ENCODE measurements at regions not wholly inside any gene's neighbourhood (a gene's known extent, or its start where the extent isn't known, plus 50 kb on each side); places are given as distances from the start of the nearest gene placed in this dataset.

GRCh38 chr3:194787650-194788049 is 102.0 kb downstream of the FAM43A start:
- Histone ChIP-seq H3K9ac (ENCODE audit: low read length) (no peak overlapping the region), H3K27me3 (ENCODE audit: control insufficient read depth in 1 of 2, insufficient read depth in 2 of 2, low read length in 2 of 2) (no peaks in the 10 kb centered on the region), H3K4me3 (ENCODE audit: low read depth in 1 of 2, low read length in 2 of 2) (no peak overlapping the region), H3K4me1 (ENCODE audit: insufficient read depth, low read length) (no peaks in the 10 kb centered on the region), H3K36me3 (ENCODE audit: insufficient read depth, low read length) (no peaks in the 10 kb centered on the region), H3K27ac (ENCODE audit: low read depth, low read length) (no peak overlapping the region), H3K9me3 (ENCODE audit: low read length) (no peaks in the 10 kb centered on the region)

- Histone ChIP-seq H3K4me1 (ENCODE audit: insufficient read depth, low read length) (no peaks in the 10 kb centered on the region), H3K27me3 (ENCODE audit: control insufficient read depth in 1 of 2, insufficient read depth in 2 of 2, low read length in 2 of 2) (no peaks in the 10 kb centered on the region), H3K27ac (ENCODE audit: low read depth, low read length) (no peak overlapping the region), H3K9me3 (ENCODE audit: low read length) (peaks cover 4% of the 10 kb centered on the region), H3K4me3 (ENCODE audit: low read depth in 1 of 2, low read length in 2 of 2) (no peak overlapping the region), H3K9ac (ENCODE audit: low read length) (no peak overlapping the region), H3K36me3 (ENCODE audit: insufficient read depth, low read length) (no peaks in the 10 kb centered on the region)
Observed at GRCh38 chr3:194792368-194792767, 106.7 kb downstream of the FAM43A start.

GRCh38 chr3:194797555-194798250 is 112.0 kb downstream of the FAM43A start:
- H3K4me1 ChIP-seq (ENCODE audit: insufficient read depth, low read length), result no peaks in the 10 kb centered on the region
- H3K9ac ChIP-seq (ENCODE audit: low read length), result no peak overlapping the region
- H3K4me3 ChIP-seq (ENCODE audit: low read depth in 1 of 2, low read length in 2 of 2), result no peak overlapping the region
- H3K9me3 ChIP-seq (ENCODE audit: low read length), result peaks cover 4% of the 10 kb centered on the region
- no peaks in the 10 kb centered on the region for H3K36me3 ChIP-seq (ENCODE audit: insufficient read depth, low read length)
- no peak overlapping the region for H3K27ac ChIP-seq (ENCODE audit: low read depth, low read length)
- H3K27me3 ChIP-seq (ENCODE audit: control insufficient read depth in 1 of 2, insufficient read depth in 2 of 2, low read length in 2 of 2), result no peaks in the 10 kb centered on the region

GRCh38 chr3:194798486-194798885 is 112.8 kb downstream of the FAM43A start:
- Histone ChIP-seq H3K9ac (ENCODE audit: low read length) (no peak overlapping the region), H3K9me3 (ENCODE audit: low read length) (peaks cover 4% of the 10 kb centered on the region), H3K27me3 (ENCODE audit: control insufficient read depth in 1 of 2, insufficient read depth in 2 of 2, low read length in 2 of 2) (no peaks in the 10 kb centered on the region), H3K4me3 (ENCODE audit: low read depth in 1 of 2, low read length in 2 of 2) (no peak overlapping the region), H3K27ac (ENCODE audit: low read depth, low read length) (no peak overlapping the region), H3K4me1 (ENCODE audit: insufficient read depth, low read length) (no peaks in the 10 kb centered on the region), H3K36me3 (ENCODE audit: insufficient read depth, low read length) (no peaks in the 10 kb centered on the region)

- H3K4me3 ChIP-seq (ENCODE audit: low read depth in 1 of 2, low read length in 2 of 2), result no peak overlapping the region
- no peaks in the 10 kb centered on the region for H3K27me3 ChIP-seq (ENCODE audit: control insufficient read depth in 1 of 2, insufficient read depth in 2 of 2, low read length in 2 of 2)
- peaks cover 4% of the 10 kb centered on the region for H3K9me3 ChIP-seq (ENCODE audit: low read length)
- H3K4me1 ChIP-seq (ENCODE audit: insufficient read depth, low read length), result no peaks in the 10 kb centered on the region
- no peaks in the 10 kb centered on the region for H3K36me3 ChIP-seq (ENCODE audit: insufficient read depth, low read length)
- no peak overlapping the region for H3K27ac ChIP-seq (ENCODE audit: low read depth, low read length)
- H3K9ac ChIP-seq (ENCODE audit: low read length), result no peak overlapping the region
Observed at GRCh38 chr3:194800002-194800401, 114.3 kb downstream of the FAM43A start.

- H3K4me3 ChIP-seq (ENCODE audit: low read depth in 1 of 2, low read length in 2 of 2), result no peak overlapping the region
- no peak overlapping the region for H3K9ac ChIP-seq (ENCODE audit: low read length)
Observed at GRCh38 chr3:194801461-194802432, 116.1 kb downstream of the FAM43A start.

GRCh38 chr3:194804796-194805195 is 119.1 kb downstream of the FAM43A start:
- no peaks in the 10 kb centered on the region for H3K4me1 ChIP-seq (ENCODE audit: insufficient read depth, low read length)
- no peaks in the 10 kb centered on the region for H3K36me3 ChIP-seq (ENCODE audit: insufficient read depth, low read length)
- no peak overlapping the region for H3K9ac ChIP-seq (ENCODE audit: low read length)
- H3K4me3 ChIP-seq (ENCODE audit: low read depth in 1 of 2, low read length in 2 of 2), result no peak overlapping the region
- H3K27me3 ChIP-seq (ENCODE audit: control insufficient read depth in 1 of 2, insufficient read depth in 2 of 2, low read length in 2 of 2), result no peaks in the 10 kb centered on the region
- H3K27ac ChIP-seq (ENCODE audit: low read depth, low read length), result no peak overlapping the region
- H3K9me3 ChIP-seq (ENCODE audit: low read length), result no peaks in the 10 kb centered on the region

More at GRCh38 chr3:194801461-194802432, 116.1 kb downstream of the FAM43A start:
- no peaks in the 10 kb centered on the region for H3K36me3 ChIP-seq (ENCODE audit: insufficient read depth, low read length)
- H3K27me3 ChIP-seq (ENCODE audit: control insufficient read depth in 1 of 2, insufficient read depth in 2 of 2, low read length in 2 of 2), result no peaks in the 10 kb centered on the region
- H3K27ac ChIP-seq (ENCODE audit: low read depth, low read length), result no peak overlapping the region
- H3K9me3 ChIP-seq (ENCODE audit: low read length), result no peaks in the 10 kb centered on the region
- no peaks in the 10 kb centered on the region for H3K4me1 ChIP-seq (ENCODE audit: insufficient read depth, low read length)

- Histone ChIP-seq H3K27ac (ENCODE audit: low read depth, low read length) (no peak overlapping the region), H3K4me3 (ENCODE audit: low read depth in 1 of 2, low read length in 2 of 2) (no peak overlapping the region), H3K9me3 (ENCODE audit: low read length) (no peaks in the 10 kb centered on the region), H3K9ac (ENCODE audit: low read length) (no peak overlapping the region), H3K36me3 (ENCODE audit: insufficient read depth, low read length) (no peaks in the 10 kb centered on the region), H3K4me1 (ENCODE audit: insufficient read depth, low read length) (no peaks in the 10 kb centered on the region), H3K27me3 (ENCODE audit: control insufficient read depth in 1 of 2, insufficient read depth in 2 of 2, low read length in 2 of 2) (no peaks in the 10 kb centered on the region)
Observed at GRCh38 chr3:194805546-194805945, 119.9 kb downstream of the FAM43A start.

GRCh38 chr3:194806991-194807630 is 121.4 kb downstream of the FAM43A start:
- H3K9me3 ChIP-seq (ENCODE audit: low read length), result no peaks in the 10 kb centered on the region
- H3K36me3 ChIP-seq (ENCODE audit: insufficient read depth, low read length), result no peaks in the 10 kb centered on the region
- H3K27me3 ChIP-seq (ENCODE audit: control insufficient read depth in 1 of 2, insufficient read depth in 2 of 2, low read length in 2 of 2), result no peaks in the 10 kb centered on the region
- H3K4me1 ChIP-seq (ENCODE audit: insufficient read depth, low read length), result no peaks in the 10 kb centered on the region
- no peak overlapping the region for H3K9ac ChIP-seq (ENCODE audit: low read length)
- no peak overlapping the region for H3K27ac ChIP-seq (ENCODE audit: low read depth, low read length)
- no peak overlapping the region for H3K4me3 ChIP-seq (ENCODE audit: low read depth in 1 of 2, low read length in 2 of 2)

- no peak overlapping the region for H3K27ac ChIP-seq (ENCODE audit: low read depth, low read length)
- H3K9ac ChIP-seq (ENCODE audit: low read length), result no peak overlapping the region
- H3K9me3 ChIP-seq (ENCODE audit: low read length), result no peaks in the 10 kb centered on the region
- H3K27me3 ChIP-seq (ENCODE audit: control insufficient read depth in 1 of 2, insufficient read depth in 2 of 2, low read length in 2 of 2), result no peaks in the 10 kb centered on the region
- no peak overlapping the region for H3K4me3 ChIP-seq (ENCODE audit: low read depth in 1 of 2, low read length in 2 of 2)
- H3K36me3 ChIP-seq (ENCODE audit: insufficient read depth, low read length), result no peaks in the 10 kb centered on the region
- no peaks in the 10 kb centered on the region for H3K4me1 ChIP-seq (ENCODE audit: insufficient read depth, low read length)
Observed at GRCh38 chr3:194808640-194809097, 123.0 kb downstream of the FAM43A start.

- no peaks in the 10 kb centered on the region for H3K36me3 ChIP-seq (ENCODE audit: insufficient read depth, low read length)
Observed at GRCh38 chr3:194809382-194809781, 123.7 kb downstream of the FAM43A start.

More at GRCh38 chr3:194809382-194809781, 123.7 kb downstream of the FAM43A start:
- Histone ChIP-seq H3K4me1 (ENCODE audit: insufficient read depth, low read length) (no peaks in the 10 kb centered on the region), H3K9me3 (ENCODE audit: low read length) (no peaks in the 10 kb centered on the region), H3K27ac (ENCODE audit: low read depth, low read length) (no peak overlapping the region), H3K27me3 (ENCODE audit: control insufficient read depth in 1 of 2, insufficient read depth in 2 of 2, low read length in 2 of 2) (no peaks in the 10 kb centered on the region), H3K9ac (ENCODE audit: low read length) (no peak overlapping the region), H3K4me3 (ENCODE audit: low read depth in 1 of 2, low read length in 2 of 2) (no peak overlapping the region)

All from muscle layer of colon (tissue), 2 donors.